ENCODE measurements at regions not wholly inside any gene's neighbourhood (a gene's known extent, or its start where the extent isn't known, plus 50 kb on each side); places are given as distances from the start of the nearest gene placed in this dataset.

GRCh38 chr16:76900285-76901263 lies 290.4 kb upstream of the MON1B start:
- no peak for DNase-seq (ENCODE audit: low read depth in 2 of 2)

- no peak for DNase-seq (ENCODE audit: low read depth in 2 of 2)
Measured at GRCh38 chr16:76906552-76906951, 284.4 kb upstream of the MON1B start.

- DNase-seq (ENCODE audit: low read depth in 2 of 2), result no peak
Measured at GRCh38 chr16:76910931-76911330, 280.1 kb upstream of the MON1B start.

- no peak for DNase-seq (ENCODE audit: low read depth in 2 of 2)
Measured at GRCh38 chr16:76913046-76913445, 277.9 kb upstream of the MON1B start.

- no peak for DNase-seq (ENCODE audit: low read depth in 2 of 2)
Measured at GRCh38 chr16:76926042-76926441, 264.9 kb upstream of the MON1B start.

- DNase-seq (ENCODE audit: low read depth in 2 of 2), result no peak
Measured at GRCh38 chr16:76926595-76926994, 264.4 kb upstream of the MON1B start.

- DNase-seq (ENCODE audit: low read depth in 2 of 2), result no peak
Measured at GRCh38 chr16:76931186-76931585, 259.8 kb upstream of the MON1B start.

- no peak for DNase-seq (ENCODE audit: low read depth in 2 of 2)
Measured at GRCh38 chr16:76932541-76933211, 258.3 kb upstream of the MON1B start.

GRCh38 chr16:76940251-76940650 lies 250.7 kb upstream of the MON1B start:
- DNase-seq (ENCODE audit: low read depth in 2 of 2), result no peak

- no peak for DNase-seq (ENCODE audit: low read depth in 2 of 2)
Measured at GRCh38 chr16:76941113-76941512, 249.9 kb upstream of the MON1B start.

- DNase-seq (ENCODE audit: low read depth in 2 of 2), result no peak
Measured at GRCh38 chr16:76942089-76942488, 248.9 kb upstream of the MON1B start.

GRCh38 chr16:76943921-76944320 lies 247.1 kb upstream of the MON1B start:
- DNase-seq (ENCODE audit: low read depth in 2 of 2), result no peak

GRCh38 chr16:76946879-76947278 lies 244.1 kb upstream of the MON1B start:
- no peak for DNase-seq (ENCODE audit: low read depth in 2 of 2)

- DNase-seq (ENCODE audit: low read depth in 2 of 2), result no peak
Measured at GRCh38 chr16:76947749-76948148, 243.2 kb upstream of the MON1B start.

GRCh38 chr16:76955629-76956028 lies 235.4 kb upstream of the MON1B start:
- DNase-seq (ENCODE audit: low read depth in 2 of 2), result no peak

- DNase-seq (ENCODE audit: low read depth in 2 of 2), result no peak
Measured at GRCh38 chr16:76956394-76956793, 234.6 kb upstream of the MON1B start.

- no peak for DNase-seq (ENCODE audit: low read depth in 2 of 2)
Measured at GRCh38 chr16:76956841-76957240, 234.1 kb upstream of the MON1B start.

GRCh38 chr16:76959166-76959565 lies 231.8 kb upstream of the MON1B start:
- no peak for DNase-seq (ENCODE audit: low read depth in 2 of 2)

- DNase-seq (ENCODE audit: low read depth in 2 of 2), result no peak
Measured at GRCh38 chr16:76963614-76964315, 227.2 kb upstream of the MON1B start.

- DNase-seq (ENCODE audit: low read depth in 2 of 2), result no peak
Measured at GRCh38 chr16:76964464-76965154, 226.4 kb upstream of the MON1B start.

GRCh38 chr16:76970087-76970744 lies 220.8 kb upstream of the MON1B start:
- no peak for DNase-seq (ENCODE audit: low read depth in 2 of 2)
